WI38 (cell line): ENCODE measurements at regions not wholly inside any gene's neighbourhood (a gene's known extent, or its start where the extent isn't known, plus 50 kb on each side); places are given as distances from the start of the nearest gene placed in this dataset.

Source experiments
- H3K4me3 ChIP-seq: 2 replicates; pipeline ENCODE4 v1.5.1; 2011; ENCODE audit warnings: low read depth, mild to moderate bottlenecking, control low read depth, low read length
- TF ChIP-seq, protein P1 (sequence below): IDR thresholded peaks from 2 replicates; pipeline ENCODE4 v1.5.1; 2012; ENCODE audit warnings: low read depth, mild to moderate bottlenecking, control low read depth, low read length

DNA sequence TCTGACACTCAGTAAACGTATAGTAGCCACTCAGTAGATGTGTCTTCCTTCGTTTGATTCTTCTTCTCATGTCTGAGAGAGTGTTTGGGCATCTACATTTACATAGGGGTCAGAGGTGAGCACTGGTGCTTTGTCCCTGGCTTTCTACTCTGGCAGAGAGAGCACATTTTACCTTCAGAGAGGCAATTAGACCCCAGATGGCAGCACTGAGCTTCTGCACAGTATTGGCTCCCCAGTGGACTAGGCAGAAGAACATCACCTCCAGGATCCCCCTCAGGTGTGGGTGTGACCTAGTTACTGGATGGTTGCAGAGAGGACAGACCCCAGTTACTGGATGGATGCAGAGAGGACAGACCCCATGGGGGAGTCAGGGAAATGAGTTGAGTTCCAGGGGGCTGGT, 327.2 kb downstream of the DHX35 start:
- TF ChIP-seq, protein P1, sequence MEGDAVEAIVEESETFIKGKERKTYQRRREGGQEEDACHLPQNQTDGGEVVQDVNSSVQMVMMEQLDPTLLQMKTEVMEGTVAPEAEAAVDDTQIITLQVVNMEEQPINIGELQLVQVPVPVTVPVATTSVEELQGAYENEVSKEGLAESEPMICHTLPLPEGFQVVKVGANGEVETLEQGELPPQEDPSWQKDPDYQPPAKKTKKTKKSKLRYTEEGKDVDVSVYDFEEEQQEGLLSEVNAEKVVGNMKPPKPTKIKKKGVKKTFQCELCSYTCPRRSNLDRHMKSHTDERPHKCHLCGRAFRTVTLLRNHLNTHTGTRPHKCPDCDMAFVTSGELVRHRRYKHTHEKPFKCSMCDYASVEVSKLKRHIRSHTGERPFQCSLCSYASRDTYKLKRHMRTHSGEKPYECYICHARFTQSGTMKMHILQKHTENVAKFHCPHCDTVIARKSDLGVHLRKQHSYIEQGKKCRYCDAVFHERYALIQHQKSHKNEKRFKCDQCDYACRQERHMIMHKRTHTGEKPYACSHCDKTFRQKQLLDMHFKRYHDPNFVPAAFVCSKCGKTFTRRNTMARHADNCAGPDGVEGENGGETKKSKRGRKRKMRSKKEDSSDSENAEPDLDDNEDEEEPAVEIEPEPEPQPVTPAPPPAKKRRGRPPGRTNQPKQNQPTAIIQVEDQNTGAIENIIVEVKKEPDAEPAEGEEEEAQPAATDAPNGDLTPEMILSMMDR, result no peak
- H3K4me3 ChIP-seq, result no peak overlapping the region

DNA sequence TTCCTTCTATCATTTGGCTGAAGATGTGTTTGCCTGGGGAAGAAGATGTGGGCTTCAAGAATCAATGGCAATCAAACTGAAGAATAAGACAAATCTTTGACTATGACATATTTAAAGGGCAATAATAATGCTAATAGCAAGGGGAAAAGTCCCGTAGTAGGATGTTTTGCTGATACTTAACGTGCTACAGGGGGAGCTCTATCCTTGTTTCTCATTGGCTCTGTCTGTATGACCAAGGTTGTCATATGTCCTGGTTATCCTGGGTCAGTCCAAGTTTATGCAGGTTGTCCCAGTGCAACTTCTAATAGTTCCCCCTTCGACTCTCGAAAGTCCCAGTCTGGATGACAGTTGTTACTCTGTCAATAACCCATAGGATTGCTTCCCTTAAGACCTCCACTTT, 321.3 kb downstream of the DHX35 start:
- H3K4me3 ChIP-seq, result no peak overlapping the region
- TF ChIP-seq, protein P1, result no peak

DNA sequence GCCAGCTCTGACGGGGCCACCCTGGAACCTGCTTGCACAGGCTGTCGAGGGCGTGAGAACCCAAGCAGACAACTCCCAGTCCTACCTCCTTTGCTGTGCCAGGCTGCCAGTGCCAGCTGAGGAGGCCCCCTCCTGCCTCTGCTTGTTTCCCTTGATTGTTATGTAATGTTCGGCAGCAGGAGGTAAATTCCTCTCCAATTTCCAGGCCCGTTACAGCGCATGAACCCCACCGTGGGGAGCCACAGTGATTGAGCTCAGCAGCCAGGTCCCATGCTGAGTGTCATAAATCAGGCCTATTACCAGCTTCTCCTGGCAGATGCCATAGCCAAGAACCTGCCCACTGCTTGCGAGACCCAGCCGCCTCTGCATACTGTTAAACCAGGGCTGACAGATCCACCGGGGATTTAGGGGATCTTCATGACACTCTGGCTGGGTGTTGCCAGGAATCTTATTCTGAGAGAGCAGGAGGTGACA, 320.5 kb downstream of the DHX35 start:
- TF ChIP-seq, protein P1, result no peak
- no peak overlapping the region for H3K4me3 ChIP-seq

DNA sequence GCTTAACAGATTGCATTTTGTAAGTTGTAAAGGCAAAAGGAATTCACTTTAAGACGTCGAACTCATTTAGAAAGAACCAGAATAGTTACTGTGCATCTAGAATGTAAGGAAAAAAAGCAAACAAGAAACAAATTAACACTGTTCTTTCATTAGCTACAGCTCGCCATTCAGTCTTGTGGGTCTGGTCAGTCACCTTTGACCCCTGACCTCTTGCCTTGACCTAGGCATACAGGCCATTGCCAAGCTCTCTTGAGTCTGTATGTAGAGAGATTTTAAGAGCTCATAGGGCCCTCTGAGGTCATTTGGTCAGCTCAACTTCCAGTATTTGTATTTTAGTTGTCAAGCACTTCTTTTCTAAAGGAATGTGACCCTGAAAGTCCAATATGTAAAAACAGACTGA, 318.7 kb downstream of the DHX35 start:
- H3K4me3 ChIP-seq, result no peak overlapping the region
- TF ChIP-seq, protein P1, result no peak

DNA sequence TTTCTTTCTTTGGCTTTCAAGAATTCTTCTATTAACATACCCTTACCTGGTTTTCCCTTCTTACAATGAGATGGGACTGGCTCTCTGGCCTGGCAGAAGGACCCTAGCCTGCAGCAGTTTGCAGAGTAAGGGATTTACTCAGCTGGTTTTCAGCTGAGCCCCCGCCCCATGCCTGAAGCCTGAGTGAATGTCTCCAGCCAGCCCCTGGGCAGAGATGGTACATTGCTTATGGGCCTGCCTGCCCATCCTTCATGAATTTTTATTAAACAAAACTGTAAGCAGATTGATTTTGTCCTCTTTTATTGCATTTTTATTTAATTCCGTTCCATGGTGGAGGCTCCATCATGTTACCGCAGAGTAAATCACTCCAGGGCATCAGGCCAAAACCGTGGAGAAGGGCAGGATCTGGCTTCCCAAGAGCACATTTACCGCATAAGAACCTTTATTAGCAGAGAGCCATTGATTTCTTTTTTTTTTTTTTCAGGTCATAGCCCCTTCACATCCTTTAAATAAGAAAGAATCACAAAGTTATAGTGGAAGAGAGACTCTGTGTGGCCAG, 316.2 kb downstream of the DHX35 start:
- no peak overlapping the region for H3K4me3 ChIP-seq
- TF ChIP-seq, protein P1, result no peak

DNA sequence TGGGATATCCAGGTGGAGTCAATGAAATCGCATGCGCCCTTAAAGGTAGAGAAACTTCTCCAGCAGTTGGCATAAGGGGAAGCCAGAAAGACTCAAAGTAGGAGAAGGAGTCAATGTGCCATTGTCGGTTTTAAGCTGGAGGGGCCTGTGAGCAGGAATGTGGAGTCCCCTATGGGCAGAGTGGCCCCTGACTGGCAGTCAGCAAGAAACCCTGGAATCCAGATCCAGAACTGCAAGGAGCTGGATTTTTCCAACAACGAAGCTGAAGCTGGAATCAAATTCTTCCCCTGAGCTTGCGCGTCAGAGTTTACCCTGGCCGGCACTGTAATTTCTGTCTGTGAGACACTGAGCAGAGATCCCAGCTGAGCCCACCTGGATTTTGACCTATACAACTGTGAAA, 315.0 kb downstream of the DHX35 start:
- no peak overlapping the region for H3K4me3 ChIP-seq

DNA sequence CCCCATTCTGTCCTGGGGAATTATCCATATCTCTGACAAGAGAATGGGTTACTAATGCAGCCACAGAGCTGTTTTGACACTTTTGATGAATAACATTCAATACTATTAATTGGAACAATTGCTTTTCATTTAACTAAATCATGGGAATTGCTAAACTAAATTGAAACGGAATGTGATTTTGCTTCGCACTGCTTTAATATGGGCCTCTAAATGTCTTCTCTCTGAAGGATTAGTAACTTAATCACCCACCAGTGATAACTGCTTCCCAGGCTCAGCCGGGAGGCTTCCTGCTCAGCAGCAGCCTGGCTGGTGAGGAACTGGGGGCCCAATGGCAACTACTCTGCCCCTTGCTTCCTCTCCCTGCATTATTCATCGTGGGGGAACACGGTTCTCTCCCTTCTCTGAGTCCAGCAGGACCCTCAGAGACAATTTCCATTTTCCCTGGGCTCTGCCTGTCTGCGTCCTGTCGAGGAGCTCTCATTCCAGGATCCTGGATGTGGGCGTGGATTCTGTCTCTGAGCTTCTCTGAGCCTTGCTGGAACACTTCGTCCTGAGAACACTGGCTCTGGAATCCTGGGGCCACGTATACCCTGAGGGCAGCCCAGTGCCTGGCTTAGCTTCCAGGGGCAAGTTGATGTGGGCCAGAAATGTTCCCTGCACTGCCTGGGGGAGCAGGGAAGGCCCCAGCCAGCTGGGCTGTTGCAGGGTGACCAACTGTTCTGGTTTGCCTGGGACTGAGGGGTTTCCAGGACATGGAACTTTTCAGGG, 308.9 kb downstream of the DHX35 start:
- H3K4me3 ChIP-seq, result no peak overlapping the region
- TF ChIP-seq, protein P1, result no peak

More for the DNA sequence above, 315.0 kb downstream of the DHX35 start:
- TF ChIP-seq, protein P1, result no peak
